ENCODE measurements at regions not wholly inside any gene's neighbourhood (a gene's known extent, or its start where the extent isn't known, plus 50 kb on each side); places are given as distances from the start of the nearest gene placed in this dataset.
"Not testable (repeated sequence)": the region's sequence is repeated elsewhere in the genome, so short reads cannot be mapped to it uniquely, and the experiment has no call there.

GRCh38 chr4:183044924-183045640, 54.0 kb upstream of the WWC2 start:
- WGBS (ENCODE audit: insufficient coverage, low coverage, missing lambda C conversion rate): 40% methylated on average over 30 of the region's 32 CpGs
- H3K36me3 ChIP-seq (ENCODE audit: control insufficient read depth, insufficient read depth, low read length); H3K9ac ChIP-seq (ENCODE audit: insufficient read depth in 1 of 2, low read depth in 2 of 2, low read length in 2 of 2); H3K9me1 ChIP-seq (ENCODE audit: control insufficient read depth, insufficient read depth, low read length); H2AFZ ChIP-seq (ENCODE audit: low read depth, low read length); BruUV-seq (replicated peaks); FAIRE-seq; H3K4me3 ChIP-seq; ATAC-seq; H3K27ac ChIP-seq (ENCODE audit: extremely low read depth, low read depth, low read length); H3K4me2 ChIP-seq (ENCODE audit: insufficient read depth, low read length); H3K79me2 ChIP-seq (ENCODE audit: control insufficient read depth, insufficient read depth, low read length); H3K27me3 ChIP-seq (ENCODE audit: control insufficient read depth in 2 of 2, insufficient read depth in 2 of 2, low read length in 2 of 2); H3K9me3 ChIP-seq (replicated peaks; ENCODE audit: control insufficient read depth, insufficient read depth, low read depth, low read length); DNase-seq (ENCODE audit: extremely low read depth in 1 of 4, low spot score in 3 of 4); intact Hi-C loops (cut with micrococcal nuclease); H4K20me1 ChIP-seq (replicated peaks; ENCODE audit: control insufficient read depth, insufficient read depth, low read length); CTCF ChIA-PET (ENCODE audit: low intra/inter-chr PET ratio); H3K4me1 ChIP-seq (replicated peaks in 1 of 2; ENCODE audit: control insufficient read depth in 2 of 2, insufficient read depth in 2 of 2, low read length in 2 of 2); in situ Hi-C loops (cut with MboI): not testable (repeated sequence)
- POLR2A ChIA-PET: interaction anchor here (0.6 kb wide), 2 partner anchors 399 to 943 kb away, joined by 3 read pairs; no protein-coding TSS in a partner anchor

GRCh38 chr4:183038436-183038835, 60.6 kb upstream of the WWC2 start:
- Histone ChIP-seq H3K9me1 (ENCODE audit: control insufficient read depth, insufficient read depth, low read length) (no peaks in the 10 kb centered on the region), H3K9ac (ENCODE audit: insufficient read depth in 1 of 2, low read depth in 2 of 2, low read length in 2 of 2) (no peak overlapping the region), H4K20me1 (replicated peaks; ENCODE audit: control insufficient read depth, insufficient read depth, low read length) (no peaks in the 10 kb centered on the region), H3K4me1 (replicated peaks in 1 of 2; ENCODE audit: control insufficient read depth in 2 of 2, insufficient read depth in 2 of 2, low read length in 2 of 2) (no peaks in the 10 kb centered on the region; a peak in 1 of 5 replicates), H3K27me3 (ENCODE audit: control insufficient read depth in 2 of 2, insufficient read depth in 2 of 2, low read length in 2 of 2) (no peaks in the 10 kb centered on the region), H3K4me2 (ENCODE audit: insufficient read depth, low read length) (no peak overlapping the region), H3K36me3 (ENCODE audit: control insufficient read depth, insufficient read depth, low read length) (no peaks in the 10 kb centered on the region), H3K27ac (ENCODE audit: extremely low read depth, low read depth, low read length) (no peak overlapping the region), H3K9me3 (replicated peaks; ENCODE audit: control insufficient read depth, insufficient read depth, low read depth, low read length) (no peaks in the 10 kb centered on the region), H2AFZ (ENCODE audit: low read depth, low read length) (no peak overlapping the region), H3K79me2 (ENCODE audit: control insufficient read depth, insufficient read depth, low read length) (no peaks in the 10 kb centered on the region), H3K4me3 (no peak overlapping the region)
- no TSS peak for BruUV-seq (replicated peaks)
- whole genome bisulfite sequencing (ENCODE audit: insufficient coverage, low coverage, missing lambda C conversion rate): 56% methylated on average over 3 of the region's 3 CpGs
- intact Hi-C loops (cut with micrococcal nuclease) (no loop called here), in situ Hi-C loops (cut with MboI) (no loop called here)
- ATAC-seq (no peak), DNase-seq (ENCODE audit: extremely low read depth in 1 of 4, low spot score in 3 of 4) (no peak), FAIRE-seq (no peak)
- ChIA-PET CTCF (ENCODE audit: low intra/inter-chr PET ratio) (no interaction called here), POLR2A (interaction anchor here (1.2 kb wide), 1 partner anchor 19 kb away, joined by 3 read pairs; no protein-coding TSS in a partner anchor)
- no peak for TF ChIP-seq TAF15 (IDR thresholded peaks at IDR 0.05; ENCODE audit: low read depth, low read length)
- TF ChIP-seq ZNF584 (CRISPR knock-in tag; IDR thresholded peaks at IDR 0.05; ENCODE audit: low read depth): no peak
- no peak for TF ChIP-seq CCAR2 (IDR thresholded peaks at IDR 0.05; ENCODE audit: low read depth, low read length)
- TF ChIP-seq FOXA1 (IDR thresholded peaks at IDR 0.05; ENCODE audit: borderline replicate concordance): no peak
- no peak for TF ChIP-seq SIX5 (IDR thresholded peaks at IDR 0.05; ENCODE audit: borderline replicate concordance in 1 of 2, insufficient read depth in 1 of 2, low read depth in 1 of 2, low read length in 2 of 2)

Measured in K562 (cell line).